ENCODE measurements at regions not wholly inside any gene's neighbourhood (a gene's known extent, or its start where the extent isn't known, plus 50 kb on each side); places are given as distances from the start of the nearest gene placed in this dataset.

GRCh38 chr18:78670778-78671391, 308.7 kb upstream of the SALL3 start:
- intact Hi-C loops (cut with DNase I), result no loop called here
- DNase-seq (ENCODE audit: low spot score), result no peak

DNA sequence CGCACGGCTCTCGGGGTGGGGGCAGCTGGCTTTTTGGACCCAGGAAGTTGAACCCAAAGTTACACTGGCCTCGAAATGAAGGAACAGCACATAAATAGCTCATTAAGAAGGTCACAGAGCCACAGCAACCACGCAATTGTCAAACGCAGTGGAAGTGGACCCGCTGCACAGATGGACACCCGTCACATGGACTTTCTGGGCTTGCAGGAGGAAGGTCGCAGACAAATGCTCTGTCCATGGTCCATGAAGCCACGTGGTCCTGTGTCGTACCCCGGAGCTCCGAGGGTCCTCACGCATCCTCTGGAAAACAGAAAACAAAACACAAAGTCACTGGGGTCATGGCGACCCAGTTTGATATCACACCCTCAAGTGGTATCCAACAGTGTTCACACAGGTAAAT, 308.1 kb upstream of the SALL3 start:
- no peak for DNase-seq (ENCODE audit: low spot score)
- intact Hi-C loops (cut with DNase I), result no loop called here

DNA sequence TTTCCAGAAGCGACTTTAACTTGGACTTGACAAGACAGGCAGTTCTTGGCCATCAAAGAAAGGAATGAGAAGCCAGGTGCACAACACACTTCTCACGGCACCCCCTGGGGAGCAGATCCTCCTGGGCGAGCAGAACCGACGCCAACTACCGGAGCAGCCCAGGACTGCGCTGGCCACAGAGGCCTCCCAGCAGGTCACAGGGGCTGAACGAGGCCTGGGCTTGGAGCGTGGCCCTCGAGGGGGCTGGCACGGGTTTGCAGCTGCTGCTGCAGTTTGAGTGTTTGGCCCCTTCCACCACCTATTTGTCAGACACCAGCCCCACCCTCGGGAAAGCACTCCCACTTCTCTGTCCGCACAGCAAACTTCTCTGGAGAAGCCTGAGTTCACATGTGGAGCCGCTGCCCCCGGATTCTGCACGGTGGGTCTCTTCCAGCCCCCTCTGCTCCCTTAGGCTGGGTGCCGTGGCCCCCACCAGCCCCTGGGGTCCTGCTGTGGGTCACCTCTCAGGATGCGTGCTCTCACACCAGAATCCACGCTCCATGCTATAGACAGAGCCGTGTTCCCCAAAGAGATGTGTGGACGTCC, 306.7 kb upstream of the SALL3 start:
- no peak for DNase-seq (ENCODE audit: low spot score)
- intact Hi-C loops (cut with DNase I), result no loop called here

- DNase-seq (ENCODE audit: low spot score), result no peak
- intact Hi-C loops (cut with DNase I), result no loop called here
Observed at GRCh38 chr18:78673516-78674321, 305.9 kb upstream of the SALL3 start.

GRCh38 chr18:78675231-78675630, 304.4 kb upstream of the SALL3 start:
- intact Hi-C loops (cut with DNase I), result no loop called here
- no peak for DNase-seq (ENCODE audit: low spot score)

- intact Hi-C loops (cut with DNase I), result no loop called here
- no peak for DNase-seq (ENCODE audit: low spot score)
Observed at GRCh38 chr18:78676622-78677482, 302.8 kb upstream of the SALL3 start.

GRCh38 chr18:78677483-78678317, 301.9 kb upstream of the SALL3 start:
- intact Hi-C loops (cut with DNase I), result no loop called here
- DNase-seq (ENCODE audit: low spot score), result no peak

- no peak for DNase-seq (ENCODE audit: low spot score)
- intact Hi-C loops (cut with DNase I), result no loop called here
Observed at GRCh38 chr18:78678318-78678695, 301.3 kb upstream of the SALL3 start.

GRCh38 chr18:78679031-78679430, 300.6 kb upstream of the SALL3 start:
- no peak for DNase-seq (ENCODE audit: low spot score)
- intact Hi-C loops (cut with DNase I), result no loop called here

DNA sequence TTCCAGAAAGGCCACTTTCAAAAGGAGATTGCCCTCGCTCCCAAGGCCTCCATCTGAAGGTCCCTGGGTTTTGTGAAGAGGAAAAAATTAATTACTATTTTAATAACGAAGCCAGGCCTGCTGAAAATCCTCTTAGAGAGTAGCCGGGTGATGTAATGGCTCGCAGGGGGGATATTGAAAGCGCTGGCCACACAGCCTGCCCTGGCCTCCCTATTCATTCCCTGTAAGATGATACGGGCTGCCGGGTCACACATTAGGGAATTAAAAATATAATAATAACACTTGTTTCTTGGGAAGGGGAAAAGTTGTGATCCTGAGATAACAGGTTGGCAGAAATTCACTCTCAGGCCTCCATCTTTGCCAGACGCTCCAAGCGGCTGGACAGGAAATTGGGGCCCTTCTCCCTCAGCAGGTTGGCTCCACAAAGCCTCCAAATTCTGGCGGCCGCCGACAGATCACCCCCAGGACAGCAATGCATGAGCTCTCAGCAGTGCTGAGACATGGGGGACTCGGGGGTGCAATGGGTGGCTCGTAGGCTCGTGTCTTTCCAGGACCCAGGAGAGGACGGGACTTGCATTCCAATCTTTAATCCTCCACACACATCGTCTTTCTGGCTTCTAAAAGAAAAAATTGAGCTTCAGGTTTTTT, 299.9 kb upstream of the SALL3 start:
- intact Hi-C loops (cut with DNase I), result no loop called here
- no peak for DNase-seq (ENCODE audit: low spot score)

DNA sequence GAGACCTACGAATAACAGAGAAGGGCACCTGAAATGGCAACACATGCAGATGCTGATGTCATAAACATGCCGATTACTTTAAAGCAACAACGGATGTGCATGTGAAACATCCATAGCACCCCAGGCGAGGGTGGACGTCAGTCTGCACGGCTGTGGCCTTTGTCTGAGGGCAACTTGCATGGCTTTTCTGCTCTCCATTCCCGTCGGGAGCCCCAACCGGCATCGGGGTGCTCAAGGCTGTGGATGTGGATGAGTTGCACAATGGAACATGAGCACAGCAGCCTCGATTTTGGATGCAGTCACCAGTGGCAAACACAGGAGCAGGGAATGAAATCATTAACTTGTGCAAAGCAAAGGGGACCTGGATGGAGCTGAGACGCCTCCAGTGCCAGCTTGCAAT, 298.2 kb upstream of the SALL3 start:
- intact Hi-C loops (cut with DNase I), result no loop called here
- no peak for DNase-seq (ENCODE audit: low spot score)

DNA sequence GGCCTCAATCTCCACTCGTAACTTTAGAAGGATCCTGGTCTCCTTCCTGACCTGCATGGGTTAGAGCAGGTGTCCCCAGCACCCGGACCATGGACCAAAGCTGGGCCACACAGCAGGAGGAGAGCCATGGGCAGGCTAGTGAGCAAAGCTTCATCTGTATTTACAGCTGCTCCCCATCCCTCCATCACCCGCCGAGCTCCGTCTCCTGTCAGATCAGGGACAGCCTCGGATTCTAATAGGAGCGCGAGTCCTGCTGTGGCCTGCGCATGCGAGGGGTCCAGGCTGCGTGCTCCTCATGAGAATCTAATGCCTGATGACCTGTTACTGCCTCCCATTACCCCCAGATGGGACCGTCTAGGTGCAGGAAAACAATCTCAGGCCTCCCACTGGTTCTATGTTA, 297.7 kb upstream of the SALL3 start:
- DNase-seq (ENCODE audit: low spot score), result no peak
- intact Hi-C loops (cut with DNase I), result no loop called here

DNA sequence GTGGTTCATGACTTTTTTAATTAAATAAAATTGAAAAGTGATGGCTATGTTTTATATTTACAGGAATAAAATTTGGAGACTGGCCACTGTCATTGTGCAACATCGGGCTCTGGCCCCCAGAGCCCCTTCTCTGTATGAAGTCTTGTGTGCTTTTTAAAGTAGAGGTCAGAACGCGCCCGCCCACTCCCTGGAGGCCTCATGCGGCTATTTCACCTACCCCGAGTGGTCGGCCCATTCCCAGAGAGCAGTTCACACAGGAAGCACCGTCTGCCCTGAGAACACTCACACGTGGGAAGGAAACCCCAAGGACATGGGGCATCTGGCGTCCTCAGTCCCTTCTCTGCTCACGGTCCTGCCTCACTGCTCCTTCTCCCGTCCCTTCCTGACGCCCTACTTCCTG, 296.9 kb upstream of the SALL3 start:
- DNase-seq (ENCODE audit: low spot score), result no peak
- intact Hi-C loops (cut with DNase I), result no loop called here

- DNase-seq (ENCODE audit: low spot score), result no peak
- intact Hi-C loops (cut with DNase I), result no loop called here
Observed at GRCh38 chr18:78683191-78684010, 296.2 kb upstream of the SALL3 start.

DNA sequence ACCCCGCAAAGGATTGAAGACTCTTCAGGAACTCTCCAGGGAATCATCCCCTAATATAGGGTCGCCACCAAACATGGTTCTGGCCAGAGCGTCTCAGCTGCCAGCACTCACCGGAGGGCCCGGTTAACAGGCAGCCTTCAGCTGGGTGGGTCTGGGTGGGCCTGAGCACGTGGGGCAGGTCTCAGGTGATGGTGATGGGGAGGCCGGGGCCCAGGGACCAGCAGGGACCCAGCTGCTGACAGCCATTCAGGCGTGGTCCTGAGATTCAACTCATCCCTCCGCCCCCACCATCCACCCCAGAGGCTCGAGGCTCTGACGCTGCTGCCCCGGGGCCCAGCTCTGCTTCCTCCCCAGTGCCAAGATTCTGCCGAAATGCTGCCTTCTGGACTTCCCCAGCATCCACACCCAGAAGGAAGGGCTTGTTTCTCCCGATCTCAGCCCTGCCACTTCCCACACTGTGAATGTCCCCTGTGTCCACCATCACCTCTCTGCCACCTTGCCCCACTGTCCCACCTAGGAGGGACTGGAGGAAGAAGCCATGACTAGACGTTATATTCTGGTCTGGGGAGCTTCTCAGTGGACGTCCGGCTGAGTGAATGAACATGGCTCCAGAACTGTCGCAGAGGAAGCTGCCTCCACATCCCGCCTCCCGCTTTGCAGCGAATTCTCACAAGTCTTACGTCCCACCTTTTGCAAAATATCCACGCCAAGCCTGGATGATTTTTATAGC, 294.2 kb upstream of the SALL3 start:
- DNase-seq (ENCODE audit: low spot score), result no peak
- intact Hi-C loops (cut with DNase I), result no loop called here

GRCh38 chr18:78685980-78686530, 293.6 kb upstream of the SALL3 start:
- no peak for DNase-seq (ENCODE audit: low spot score)
- intact Hi-C loops (cut with DNase I), result no loop called here
